ENCODE measurements at regions not wholly inside any gene's neighbourhood (a gene's known extent, or its start where the extent isn't known, plus 50 kb on each side); places are given as distances from the start of the nearest gene placed in this dataset.

DNA sequence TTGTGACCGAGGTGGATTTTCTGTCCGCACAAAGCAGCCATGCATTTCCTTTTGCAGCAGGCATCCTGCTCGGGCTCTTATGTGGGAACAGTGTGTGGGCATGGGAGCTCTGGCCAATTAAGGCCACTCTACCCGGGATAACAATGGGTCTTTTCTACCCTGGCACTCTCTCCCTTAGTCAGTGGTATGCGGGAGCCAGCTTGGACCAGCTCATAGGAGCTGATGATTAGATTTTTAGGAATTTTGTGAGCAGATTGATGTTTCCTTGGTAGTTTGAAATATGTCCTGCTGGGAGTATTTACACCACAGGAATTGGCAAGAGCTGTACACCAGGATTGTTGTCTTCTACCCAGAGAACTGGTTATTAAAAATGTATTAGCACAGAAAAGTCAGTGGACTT, 89.3 kb downstream of the SPP2 start:
- Histone ChIP-seq H3K79me2 (ENCODE audit: control insufficient read depth, insufficient read depth, low read length) (no peaks in the 10 kb centered on the region), H2AFZ (ENCODE audit: low read length) (no peak overlapping the region), H3K9ac (ENCODE audit: insufficient read depth, low read length) (no peak overlapping the region), H3K4me1 (ENCODE audit: control insufficient read depth, extremely low read depth, insufficient read depth, low read length) (no peaks in the 10 kb centered on the region), H3K27ac (ENCODE audit: insufficient read depth, low read length) (no peak overlapping the region), H3K36me3 (ENCODE audit: control insufficient read depth, insufficient read depth, low read length) (no peaks in the 10 kb centered on the region), H3K9me3 (ENCODE audit: control insufficient read depth, insufficient read depth, low read depth, low read length) (no peaks in the 10 kb centered on the region), H4K20me1 (ENCODE audit: control insufficient read depth, extremely low read depth, insufficient read depth, low read length) (no peaks in the 10 kb centered on the region), H3K27me3 (ENCODE audit: control insufficient read depth, insufficient read depth, low read length) (no peaks in the 10 kb centered on the region), H3K4me2 (ENCODE audit: extremely low read depth, insufficient read depth, low read length) (no peak overlapping the region), H3K4me3 (replicated peaks in 1 of 4; ENCODE audit: control extremely low read depth in 1 of 4, insufficient read depth in 1 of 4, low read depth in 3 of 4, low read length in 4 of 4) (no peak overlapping the region)
- no peak for TF ChIP-seq EZH2 (IDR thresholded peaks at IDR 0.05; ENCODE audit: low read length, missing control alignments)
- TF ChIP-seq, protein P1, sequence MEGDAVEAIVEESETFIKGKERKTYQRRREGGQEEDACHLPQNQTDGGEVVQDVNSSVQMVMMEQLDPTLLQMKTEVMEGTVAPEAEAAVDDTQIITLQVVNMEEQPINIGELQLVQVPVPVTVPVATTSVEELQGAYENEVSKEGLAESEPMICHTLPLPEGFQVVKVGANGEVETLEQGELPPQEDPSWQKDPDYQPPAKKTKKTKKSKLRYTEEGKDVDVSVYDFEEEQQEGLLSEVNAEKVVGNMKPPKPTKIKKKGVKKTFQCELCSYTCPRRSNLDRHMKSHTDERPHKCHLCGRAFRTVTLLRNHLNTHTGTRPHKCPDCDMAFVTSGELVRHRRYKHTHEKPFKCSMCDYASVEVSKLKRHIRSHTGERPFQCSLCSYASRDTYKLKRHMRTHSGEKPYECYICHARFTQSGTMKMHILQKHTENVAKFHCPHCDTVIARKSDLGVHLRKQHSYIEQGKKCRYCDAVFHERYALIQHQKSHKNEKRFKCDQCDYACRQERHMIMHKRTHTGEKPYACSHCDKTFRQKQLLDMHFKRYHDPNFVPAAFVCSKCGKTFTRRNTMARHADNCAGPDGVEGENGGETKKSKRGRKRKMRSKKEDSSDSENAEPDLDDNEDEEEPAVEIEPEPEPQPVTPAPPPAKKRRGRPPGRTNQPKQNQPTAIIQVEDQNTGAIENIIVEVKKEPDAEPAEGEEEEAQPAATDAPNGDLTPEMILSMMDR (conservative IDR thresholded peaks at IDR 0.05 in 1 of 2, IDR thresholded peaks at IDR 0.05 in 1 of 2; ENCODE audit: low read depth in 1 of 2, low read length in 2 of 2), result no peak
- peak in 1 of 2 donors; percentile 57 for DNase-seq (ENCODE audit: low read depth in 2 of 2)

DNA sequence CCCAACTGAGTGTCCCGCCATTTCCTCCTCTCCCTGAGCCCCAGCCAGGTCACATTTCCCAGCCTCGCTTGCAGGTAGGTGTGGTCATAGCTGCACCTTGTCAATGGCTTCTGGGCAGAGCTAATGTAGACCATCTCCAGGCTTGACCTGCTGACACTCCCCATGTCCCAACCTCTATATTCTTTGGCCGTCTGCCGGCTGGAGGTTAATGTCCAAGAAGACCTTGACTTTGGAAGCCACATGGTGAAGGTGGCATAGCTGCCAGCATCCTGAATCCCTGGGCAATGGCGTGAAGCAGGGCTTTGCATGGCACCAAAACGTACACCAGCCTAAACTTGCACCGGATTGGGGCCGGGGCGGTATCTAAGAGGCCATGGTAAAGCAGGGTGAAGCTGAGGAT, 88.3 kb downstream of the SPP2 start:
- no peak overlapping the region for H2AFZ ChIP-seq (ENCODE audit: low read length)

DNA sequence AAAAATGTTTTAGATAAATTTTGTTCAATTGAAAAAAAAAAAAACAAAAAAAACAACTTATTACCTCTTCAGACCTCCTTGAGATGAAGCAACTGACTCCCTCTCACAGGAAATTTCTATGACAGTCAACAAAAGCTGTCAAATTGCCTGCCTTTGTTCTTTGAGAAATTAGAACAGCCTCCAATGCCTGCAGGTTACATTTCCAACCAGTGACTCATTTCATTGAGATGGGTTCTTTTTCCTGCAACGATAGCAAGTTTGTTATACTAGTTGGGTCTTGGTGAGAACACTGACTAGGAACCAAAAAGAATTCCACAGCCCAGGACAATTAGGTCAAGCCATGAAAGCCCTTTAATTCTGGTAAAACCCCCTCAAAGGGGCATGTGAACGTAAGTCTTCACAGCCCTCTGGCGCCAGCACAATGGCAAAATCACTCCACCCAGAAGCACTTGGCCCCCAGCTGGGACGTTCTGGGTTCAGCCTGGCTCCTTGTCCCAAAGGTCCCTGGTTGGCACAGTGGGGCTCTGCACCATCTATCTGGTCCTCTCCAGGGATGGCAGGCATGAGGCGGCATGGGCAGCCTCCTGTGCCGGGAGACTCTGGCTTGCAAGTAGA, 87.0 kb downstream of the SPP2 start:
- Histone ChIP-seq H3K36me3 (ENCODE audit: control insufficient read depth, insufficient read depth, low read length) (no peaks in the 10 kb centered on the region), H3K4me2 (ENCODE audit: extremely low read depth, insufficient read depth, low read length) (no peak overlapping the region), H3K9me3 (ENCODE audit: control insufficient read depth, insufficient read depth, low read depth, low read length) (no peaks in the 10 kb centered on the region), H3K79me2 (ENCODE audit: control insufficient read depth, insufficient read depth, low read length) (no peaks in the 10 kb centered on the region), H2AFZ (ENCODE audit: low read length) (no peak overlapping the region), H3K4me3 (replicated peaks in 1 of 4; ENCODE audit: control extremely low read depth in 1 of 4, insufficient read depth in 1 of 4, low read depth in 3 of 4, low read length in 4 of 4) (no peak overlapping the region), H4K20me1 (ENCODE audit: control insufficient read depth, extremely low read depth, insufficient read depth, low read length) (no peaks in the 10 kb centered on the region), H3K27me3 (ENCODE audit: control insufficient read depth, insufficient read depth, low read length) (no peaks in the 10 kb centered on the region), H3K4me1 (ENCODE audit: control insufficient read depth, extremely low read depth, insufficient read depth, low read length) (no peaks in the 10 kb centered on the region), H3K27ac (ENCODE audit: insufficient read depth, low read length) (no peak overlapping the region), H3K9ac (ENCODE audit: insufficient read depth, low read length) (no peak overlapping the region)
- no peak for TF ChIP-seq EZH2 (IDR thresholded peaks at IDR 0.05; ENCODE audit: low read length, missing control alignments)
- TF ChIP-seq, protein P1 (conservative IDR thresholded peaks at IDR 0.05 in 1 of 2, IDR thresholded peaks at IDR 0.05 in 1 of 2; ENCODE audit: low read depth in 1 of 2, low read length in 2 of 2), result no peak
- peak in 1 of 2 donors; percentile 90 for DNase-seq (ENCODE audit: low read depth in 2 of 2)

More for the DNA sequence above, 88.3 kb downstream of the SPP2 start:
- no peaks in the 10 kb centered on the region for H3K9me3 ChIP-seq (ENCODE audit: control insufficient read depth, insufficient read depth, low read depth, low read length)
- no peak overlapping the region for H3K27ac ChIP-seq (ENCODE audit: insufficient read depth, low read length)
- no peak overlapping the region for H3K4me3 ChIP-seq (replicated peaks in 1 of 4; ENCODE audit: control extremely low read depth in 1 of 4, insufficient read depth in 1 of 4, low read depth in 3 of 4, low read length in 4 of 4)
- no peak for DNase-seq (ENCODE audit: low read depth in 2 of 2)
- TF ChIP-seq, protein P1 (conservative IDR thresholded peaks at IDR 0.05 in 1 of 2, IDR thresholded peaks at IDR 0.05 in 1 of 2; ENCODE audit: low read depth in 1 of 2, low read length in 2 of 2), result no peak
- TF ChIP-seq EZH2 (IDR thresholded peaks at IDR 0.05; ENCODE audit: low read length, missing control alignments), result no peak
- H3K36me3 ChIP-seq (ENCODE audit: control insufficient read depth, insufficient read depth, low read length), result no peaks in the 10 kb centered on the region
- H3K79me2 ChIP-seq (ENCODE audit: control insufficient read depth, insufficient read depth, low read length), result no peaks in the 10 kb centered on the region
- no peaks in the 10 kb centered on the region for H3K27me3 ChIP-seq (ENCODE audit: control insufficient read depth, insufficient read depth, low read length)
- no peak overlapping the region for H3K4me2 ChIP-seq (ENCODE audit: extremely low read depth, insufficient read depth, low read length)
- H3K4me1 ChIP-seq (ENCODE audit: control insufficient read depth, extremely low read depth, insufficient read depth, low read length), result no peaks in the 10 kb centered on the region
- no peak overlapping the region for H3K9ac ChIP-seq (ENCODE audit: insufficient read depth, low read length)
- H4K20me1 ChIP-seq (ENCODE audit: control insufficient read depth, extremely low read depth, insufficient read depth, low read length), result no peaks in the 10 kb centered on the region

Data from fibroblast of lung (primary cell).